ENCODE measurements at regions not wholly inside any gene's neighbourhood (a gene's known extent, or its start where the extent isn't known, plus 50 kb on each side); places are given as distances from the start of the nearest gene placed in this dataset.

GRCh38 chr6:140627002-140627401 is 1252.6 kb upstream of the CITED2 start:
- TF ChIP-seq EZH2 (optimal IDR thresholded peaks at IDR 0.05; ENCODE audit: low read depth, low read length), result no peak
- no peak for TF ChIP-seq CTCF (IDR thresholded peaks at IDR 0.05; ENCODE audit: low read length)
